T-helper 1 cell (primary cell): ENCODE measurements at regions not wholly inside any gene's neighbourhood (a gene's known extent, or its start where the extent isn't known, plus 50 kb on each side); places are given as distances from the start of the nearest gene placed in this dataset.
"Not testable (repeated sequence)": the region's sequence is repeated elsewhere in the genome, so short reads cannot be mapped to it uniquely, and the experiment has no call there.

Source experiments
- DNase-seq, 5 donors: peaks; one replicate each; pipeline ENCODE4 v3.0.0-alpha.2; 2012 to 2020

- no peak for DNase-seq
Measured at GRCh38 chr13:44812818-44813217, 176.5 kb downstream of the NUFIP1 start.

DNA sequence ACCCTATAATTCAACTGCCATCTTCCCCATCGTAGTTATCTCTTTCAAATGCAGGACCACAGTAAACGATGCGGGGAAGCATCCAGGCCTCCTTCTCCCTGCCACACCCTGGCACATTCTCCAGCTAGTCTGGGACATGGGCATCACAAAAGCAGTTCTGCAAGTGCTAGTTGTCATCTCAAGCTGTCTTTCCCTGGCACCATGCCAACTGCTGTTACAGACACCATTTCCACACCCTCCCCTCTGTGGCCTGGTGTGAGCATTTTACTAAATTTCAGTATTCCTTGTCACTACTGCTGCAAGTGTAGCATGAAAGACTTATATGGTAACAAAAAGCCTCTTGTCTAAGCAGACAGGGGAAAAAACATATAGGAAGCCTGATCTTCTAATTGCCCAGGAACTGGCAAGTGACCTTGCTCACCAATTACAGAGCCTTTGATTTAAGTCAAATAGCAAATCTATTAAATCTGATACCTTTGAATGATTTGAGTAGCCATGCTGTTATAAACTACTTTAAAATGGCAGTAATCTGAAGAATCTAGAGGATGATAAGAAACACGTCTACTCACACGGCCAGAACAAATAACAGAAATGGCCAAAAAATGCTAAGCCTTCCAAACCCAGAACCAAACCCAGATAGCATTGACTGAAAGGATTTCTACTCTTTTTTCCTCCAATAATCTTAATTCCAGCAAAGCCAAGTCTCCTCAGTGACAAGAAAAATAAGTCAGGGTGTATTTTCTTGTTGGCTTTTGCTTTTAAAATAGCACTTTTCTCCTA lies 179.0 kb downstream of the NUFIP1 start:
- DNase-seq: no peak

GRCh38 chr13:44809190-44809589 lies 180.1 kb downstream of the NUFIP1 start:
- no peak for DNase-seq

GRCh38 chr13:44808185-44808584 lies 181.1 kb downstream of the NUFIP1 start:
- DNase-seq: no peak

DNA sequence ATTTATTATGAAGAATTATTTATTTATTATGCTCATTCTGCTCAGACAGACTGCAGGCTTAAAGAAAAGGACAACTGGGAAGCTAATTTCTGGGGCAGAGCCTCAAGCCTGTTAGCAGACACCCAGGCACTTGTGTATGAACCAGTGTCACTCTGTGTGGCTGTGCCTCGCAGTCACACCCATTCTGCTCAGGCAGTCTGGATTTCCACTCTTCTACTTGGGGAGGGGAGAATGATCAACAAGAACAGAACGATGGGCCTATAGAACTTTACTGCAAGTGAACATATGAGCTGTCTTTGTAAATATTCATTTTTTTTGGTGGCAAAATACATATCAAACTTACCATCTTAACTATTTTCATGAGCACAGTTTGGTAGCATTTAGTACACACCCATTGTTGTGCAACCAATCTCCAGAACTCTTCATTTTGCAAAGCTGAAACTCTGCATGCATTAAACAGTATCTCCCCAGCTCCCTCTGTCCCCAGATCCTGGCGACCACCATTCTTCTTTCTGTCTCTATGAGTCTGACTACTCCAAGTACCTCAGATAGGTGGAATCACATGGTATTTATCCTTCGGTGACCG lies 181.7 kb downstream of the NUFIP1 start:
- no peak for DNase-seq

GRCh38 chr13:44806826-44807225 lies 182.4 kb downstream of the NUFIP1 start:
- no peak for DNase-seq

- DNase-seq: no peak
Measured at GRCh38 chr13:44805585-44805984, 183.7 kb downstream of the NUFIP1 start.

- DNase-seq: no peak
Measured at GRCh38 chr13:44803390-44803789, 185.9 kb downstream of the NUFIP1 start.

DNA sequence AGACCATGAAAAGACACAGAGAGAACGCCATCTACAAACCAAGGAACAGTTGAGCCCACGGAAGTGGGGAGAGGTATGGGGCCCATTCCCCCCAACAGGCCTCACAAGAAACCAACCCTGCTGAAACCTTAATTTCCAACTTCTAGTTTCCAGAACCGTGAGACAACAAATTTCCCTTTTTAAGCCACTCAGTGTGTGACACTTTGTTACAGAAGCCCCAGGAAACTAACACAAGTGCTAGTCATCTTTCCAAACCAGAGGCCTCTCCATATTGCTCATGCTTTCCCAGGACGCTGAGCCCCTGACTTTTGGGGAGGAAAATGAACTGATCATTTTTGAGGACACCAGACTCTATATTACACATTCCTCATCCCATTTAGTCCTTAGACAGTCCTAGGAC lies 186.8 kb downstream of the NUFIP1 start:
- no peak for DNase-seq

DNA sequence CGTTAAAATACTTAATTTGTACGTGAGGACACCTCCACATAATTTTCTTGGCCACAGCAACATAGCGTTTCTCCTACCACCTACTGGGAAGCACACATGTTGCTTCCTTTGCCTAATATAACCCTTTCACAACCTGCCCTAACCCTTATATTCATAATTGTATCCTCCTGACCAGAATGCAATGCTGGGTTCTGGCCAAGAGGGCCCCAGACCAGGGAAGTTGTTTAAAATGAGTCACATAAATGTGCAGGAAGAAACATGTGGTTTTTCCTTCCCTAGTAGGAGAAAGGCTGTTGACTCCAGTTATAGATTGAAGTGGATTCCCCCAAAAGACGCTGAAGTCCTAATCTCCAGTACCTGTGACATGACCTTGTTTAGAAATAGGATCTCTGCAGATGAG lies 187.3 kb downstream of the NUFIP1 start:
- DNase-seq: no peak

GRCh38 chr13:44800626-44801025 lies 188.6 kb downstream of the NUFIP1 start:
- no peak for DNase-seq

DNA sequence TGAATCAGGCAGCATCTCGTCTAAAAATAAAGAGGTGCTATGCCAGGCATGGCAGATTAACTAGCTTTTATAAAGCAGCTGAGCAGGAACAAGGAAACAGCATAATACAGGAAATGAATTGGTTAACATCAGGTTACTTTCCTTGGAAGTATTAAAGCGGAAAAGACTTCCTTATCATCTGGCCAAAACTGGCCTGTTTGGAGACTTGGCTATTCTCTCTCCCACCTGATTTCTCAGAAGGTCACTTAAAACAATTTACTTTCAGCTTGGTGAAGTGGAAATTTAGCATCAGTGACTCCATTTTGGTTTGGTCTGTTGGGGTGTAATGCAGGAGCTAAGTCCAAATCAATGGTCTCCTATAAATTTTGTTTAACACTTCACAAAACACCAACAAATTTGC lies 191.6 kb downstream of the NUFIP1 start:
- DNase-seq: no peak

- DNase-seq: no peak
Measured at GRCh38 chr13:44796597-44797490, 192.4 kb downstream of the NUFIP1 start.

- not testable (repeated sequence) for DNase-seq
Measured at GRCh38 chr13:44796039-44796438, 193.2 kb downstream of the NUFIP1 start.

DNA sequence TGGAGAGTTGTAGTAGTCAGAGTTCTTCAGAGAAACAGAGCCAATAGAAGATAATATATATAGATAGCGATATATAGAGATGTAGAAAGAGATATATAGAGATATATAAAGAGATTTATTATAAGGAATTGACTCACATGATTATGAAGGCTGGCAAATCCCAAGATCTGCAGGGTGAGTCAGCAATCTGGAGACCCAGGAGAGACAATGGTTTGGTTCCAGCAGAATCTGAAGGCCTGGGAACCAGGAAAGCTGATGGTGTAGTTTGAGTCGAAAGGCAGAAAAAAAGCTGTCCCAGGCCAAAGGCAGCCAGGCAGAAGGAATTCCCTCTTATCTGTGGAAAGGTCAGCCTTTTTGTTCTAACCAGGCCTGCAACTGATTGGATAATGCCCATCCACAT lies 194.1 kb downstream of the NUFIP1 start:
- DNase-seq: no peak

- DNase-seq: no peak
Measured at GRCh38 chr13:44792096-44792495, 197.2 kb downstream of the NUFIP1 start.

GRCh38 chr13:44790289-44790688 lies 199.0 kb downstream of the NUFIP1 start:
- DNase-seq: no peak

DNA sequence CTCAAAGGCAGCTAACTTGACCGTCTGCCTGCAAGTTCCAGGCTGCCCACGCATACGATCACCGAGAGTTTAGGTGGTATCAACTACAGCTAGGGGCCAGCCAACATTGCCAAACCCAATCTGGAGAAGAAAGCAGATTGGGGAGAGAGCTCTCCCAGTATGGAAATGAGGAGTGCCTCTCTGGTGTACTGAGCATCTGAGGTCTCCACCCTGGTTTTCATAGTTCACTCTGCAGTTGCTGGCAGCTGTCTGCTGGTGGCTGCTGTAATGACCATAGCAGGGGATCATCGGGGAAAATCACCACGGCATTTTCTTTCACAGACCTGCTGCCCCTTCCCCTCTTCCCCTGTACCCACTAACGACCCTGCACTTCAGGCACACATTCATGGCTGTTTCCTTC lies 201.7 kb downstream of the NUFIP1 start:
- no peak for DNase-seq

- DNase-seq: no peak
Measured at GRCh38 chr13:44786756-44787155, 202.5 kb downstream of the NUFIP1 start.

DNA sequence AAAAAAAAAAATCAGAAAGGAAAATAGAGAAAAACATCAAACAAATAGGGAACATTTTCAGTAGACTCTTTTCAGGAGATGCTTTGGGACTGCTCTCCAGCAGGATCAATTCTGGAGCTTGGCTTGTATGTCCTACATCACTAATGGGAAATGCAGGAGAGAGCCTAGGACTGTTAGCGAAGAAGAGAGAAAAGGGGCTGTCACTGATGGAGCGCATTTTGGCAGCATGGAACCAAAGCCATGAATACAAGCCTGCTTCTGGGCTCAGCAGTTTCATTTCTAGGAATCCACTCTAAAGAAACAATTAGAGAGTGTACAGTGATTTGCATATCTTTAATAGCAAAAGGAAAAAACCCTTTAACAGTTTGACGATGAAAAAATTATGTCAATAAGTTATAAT lies 203.9 kb downstream of the NUFIP1 start:
- no peak for DNase-seq

DNA sequence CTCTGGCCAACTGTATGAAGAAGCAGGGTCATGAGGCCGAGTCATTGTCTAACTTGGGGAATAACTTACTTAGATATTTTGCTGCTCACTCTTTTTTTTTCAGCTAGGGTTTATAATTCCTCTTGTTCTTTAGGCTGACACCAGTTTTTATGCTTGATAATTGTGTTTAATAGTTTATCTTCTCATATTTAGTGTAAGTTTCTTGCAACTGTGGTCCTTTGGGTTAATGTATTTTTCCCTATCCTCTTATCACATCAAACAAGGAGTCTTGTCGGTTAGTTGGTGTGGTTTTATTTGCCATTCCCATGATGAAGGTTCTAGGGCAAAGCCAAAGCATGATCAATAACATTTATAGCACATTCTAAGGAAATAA lies 204.6 kb downstream of the NUFIP1 start:
- no peak for DNase-seq

GRCh38 chr13:44783994-44784707 lies 205.1 kb downstream of the NUFIP1 start:
- no peak for DNase-seq
